PFSK-1 (cell line): ENCODE measurements at regions not wholly inside any gene's neighbourhood (a gene's known extent, or its start where the extent isn't known, plus 50 kb on each side); places are given as distances from the start of the nearest gene placed in this dataset.

ENCODE experiments used
- FOXP2 ChIP-seq: optimal IDR thresholded peaks from 2 replicates; pipeline ENCODE3; 2011; ENCODE audit warnings: borderline replicate concordance, control low read depth, inconsistent platforms; ENCODE audit not compliant: insufficient read depth; ENCODE audit errors: extremely low read length, extremely low read depth
- POLR2AphosphoS5 ChIP-seq: IDR thresholded peaks from 2 replicates; pipeline ENCODE4 v1.6.1; 2012; ENCODE audit warnings: low read depth, mild to moderate bottlenecking, control low read depth, low read length, moderate library complexity
- SIN3A ChIP-seq: IDR thresholded peaks from 2 replicates; pipeline ENCODE4 v1.6.1; 2012; ENCODE audit warnings: mild to moderate bottlenecking, low read length, moderate library complexity, borderline replicate concordance; ENCODE audit not compliant: insufficient read depth
- TAF1 ChIP-seq: IDR thresholded peaks from 2 replicates; pipeline ENCODE4 v1.6.1; 2012; ENCODE audit warnings: low read length, control low read depth, borderline replicate concordance; ENCODE audit not compliant: insufficient read depth
- TF ChIP-seq, protein P1 (sequence below), 2 experiments: IDR thresholded peaks; 2 replicates each; pipeline versions ENCODE4 v1.6.1 to v1.8.0; 2011 to 2012; ENCODE audit warnings: low read depth in 2 of 2, low read length in 2 of 2, control low read depth in 1 of 2, inconsistent platforms in 1 of 2, mild to moderate bottlenecking in 1 of 2, moderate library complexity in 1 of 2; ENCODE audit not compliant: insufficient read depth in 1 of 2

DNA sequence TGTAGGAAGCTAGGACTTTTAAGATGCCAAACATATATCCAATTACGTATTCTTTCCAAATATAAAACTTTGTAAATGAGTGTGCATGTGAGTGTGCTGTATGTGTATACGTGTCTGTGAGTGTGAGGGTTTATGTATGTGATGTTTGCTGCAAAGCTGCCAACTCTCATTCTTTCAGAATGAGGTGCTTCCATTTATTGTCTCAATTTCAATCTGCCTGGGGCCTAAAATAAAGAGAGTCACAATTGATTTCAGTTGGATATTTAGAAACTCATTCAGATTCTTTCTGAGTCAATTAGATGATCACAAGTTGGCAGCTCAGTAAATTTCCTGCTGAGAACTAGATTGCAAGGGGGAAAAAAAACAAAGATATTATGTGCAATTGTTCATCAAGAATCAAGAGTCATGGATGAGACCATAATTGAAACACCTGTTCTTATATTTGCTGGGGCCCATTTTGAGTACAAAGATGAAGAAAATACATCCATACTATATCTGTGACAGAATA, 621.2 kb upstream of the ACVR2A start:
- TF ChIP-seq TAF1 (no peak), SIN3A (no peak), POLR2AphosphoS5 (no peak), FOXP2 (no peak)
- TF ChIP-seq, protein P1, sequence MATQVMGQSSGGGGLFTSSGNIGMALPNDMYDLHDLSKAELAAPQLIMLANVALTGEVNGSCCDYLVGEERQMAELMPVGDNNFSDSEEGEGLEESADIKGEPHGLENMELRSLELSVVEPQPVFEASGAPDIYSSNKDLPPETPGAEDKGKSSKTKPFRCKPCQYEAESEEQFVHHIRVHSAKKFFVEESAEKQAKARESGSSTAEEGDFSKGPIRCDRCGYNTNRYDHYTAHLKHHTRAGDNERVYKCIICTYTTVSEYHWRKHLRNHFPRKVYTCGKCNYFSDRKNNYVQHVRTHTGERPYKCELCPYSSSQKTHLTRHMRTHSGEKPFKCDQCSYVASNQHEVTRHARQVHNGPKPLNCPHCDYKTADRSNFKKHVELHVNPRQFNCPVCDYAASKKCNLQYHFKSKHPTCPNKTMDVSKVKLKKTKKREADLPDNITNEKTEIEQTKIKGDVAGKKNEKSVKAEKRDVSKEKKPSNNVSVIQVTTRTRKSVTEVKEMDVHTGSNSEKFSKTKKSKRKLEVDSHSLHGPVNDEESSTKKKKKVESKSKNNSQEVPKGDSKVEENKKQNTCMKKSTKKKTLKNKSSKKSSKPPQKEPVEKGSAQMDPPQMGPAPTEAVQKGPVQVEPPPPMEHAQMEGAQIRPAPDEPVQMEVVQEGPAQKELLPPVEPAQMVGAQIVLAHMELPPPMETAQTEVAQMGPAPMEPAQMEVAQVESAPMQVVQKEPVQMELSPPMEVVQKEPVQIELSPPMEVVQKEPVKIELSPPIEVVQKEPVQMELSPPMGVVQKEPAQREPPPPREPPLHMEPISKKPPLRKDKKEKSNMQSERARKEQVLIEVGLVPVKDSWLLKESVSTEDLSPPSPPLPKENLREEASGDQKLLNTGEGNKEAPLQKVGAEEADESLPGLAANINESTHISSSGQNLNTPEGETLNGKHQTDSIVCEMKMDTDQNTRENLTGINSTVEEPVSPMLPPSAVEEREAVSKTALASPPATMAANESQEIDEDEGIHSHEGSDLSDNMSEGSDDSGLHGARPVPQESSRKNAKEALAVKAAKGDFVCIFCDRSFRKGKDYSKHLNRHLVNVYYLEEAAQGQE (IDR thresholded peaks at IDR 0.05; ENCODE audit: insufficient read depth in 1 of 2, low read depth in 2 of 2, low read length in 2 of 2): no peak

- no peak for TF ChIP-seq TAF1
- TF ChIP-seq SIN3A: no peak
- no peak for TF ChIP-seq POLR2AphosphoS5
- no peak for TF ChIP-seq FOXP2
- TF ChIP-seq, protein P1 (IDR thresholded peaks at IDR 0.05; ENCODE audit: insufficient read depth in 1 of 2, low read depth in 2 of 2, low read length in 2 of 2): no peak
Observed at GRCh38 chr2:147223119-147223518, 621.7 kb upstream of the ACVR2A start.

GRCh38 chr2:147222506-147222905, 622.3 kb upstream of the ACVR2A start:
- TF ChIP-seq, protein P1 (IDR thresholded peaks at IDR 0.05; ENCODE audit: insufficient read depth in 1 of 2, low read depth in 2 of 2, low read length in 2 of 2): no peak
- TF ChIP-seq TAF1: no peak
- TF ChIP-seq FOXP2: no peak

GRCh38 chr2:147214914-147215313, 629.9 kb upstream of the ACVR2A start:
- no peak for TF ChIP-seq POLR2AphosphoS5
- TF ChIP-seq SIN3A: no peak
- TF ChIP-seq TAF1: no peak
- TF ChIP-seq, protein P1 (IDR thresholded peaks at IDR 0.05; ENCODE audit: insufficient read depth in 1 of 2, low read depth in 2 of 2, low read length in 2 of 2): no peak
- TF ChIP-seq FOXP2: no peak

DNA sequence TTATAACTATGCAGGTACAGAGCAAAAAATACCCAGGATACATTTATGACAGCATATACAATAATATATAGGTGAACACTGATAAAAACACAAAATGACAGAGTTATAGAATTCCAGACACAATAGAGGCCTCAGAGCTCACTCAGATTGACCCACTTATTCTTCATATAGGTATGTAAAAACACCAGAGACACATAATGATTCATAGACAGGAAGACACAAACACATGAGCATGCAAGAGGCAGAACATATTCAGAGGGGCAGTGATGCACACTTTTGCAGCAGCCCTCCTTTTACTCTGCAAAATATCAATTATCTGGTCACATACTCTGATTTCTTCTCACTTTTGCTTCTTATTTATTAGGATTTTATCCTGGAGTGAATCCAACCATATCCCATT, 633.3 kb upstream of the ACVR2A start:
- no peak for TF ChIP-seq TAF1
- no peak for TF ChIP-seq SIN3A
- TF ChIP-seq, protein P1 (IDR thresholded peaks at IDR 0.05; ENCODE audit: insufficient read depth in 1 of 2, low read depth in 2 of 2, low read length in 2 of 2): no peak
- TF ChIP-seq FOXP2: no peak
